ENCODE measurements at regions not wholly inside any gene's neighbourhood (a gene's known extent, or its start where the extent isn't known, plus 50 kb on each side); places are given as distances from the start of the nearest gene placed in this dataset.

DNA sequence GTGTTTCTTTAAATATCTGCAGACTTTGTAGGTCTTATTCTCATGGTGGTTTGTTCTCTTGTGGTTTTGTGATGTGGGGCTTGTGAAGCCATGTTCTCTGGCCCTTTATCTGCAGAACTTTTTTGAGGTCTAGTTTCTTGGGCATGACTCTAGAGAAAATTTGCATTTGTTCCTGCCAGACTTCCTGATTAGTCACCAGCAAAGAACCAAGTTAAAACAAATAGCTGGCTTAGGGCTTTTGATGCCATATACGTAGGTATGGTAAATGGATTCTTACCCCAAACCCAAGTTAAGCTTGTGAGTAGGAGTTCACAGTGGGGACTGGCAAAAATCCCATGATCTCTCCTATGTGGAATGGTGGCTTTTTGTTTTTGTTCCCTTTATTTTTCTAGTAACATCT, 68.7 kb upstream of the IRX3 start:
- H3K4me1 ChIP-seq (ENCODE audit: insufficient read depth): no peaks in the 10 kb centered on the region
- H3K27ac ChIP-seq: no peak overlapping the region
- no peaks in the 10 kb centered on the region for H3K9me3 ChIP-seq
- H3K4me3 ChIP-seq: no peak overlapping the region
- H3K36me3 ChIP-seq: no peaks in the 10 kb centered on the region
- H3K27me3 ChIP-seq: no peaks in the 10 kb centered on the region
- 72 to 87% (median 80%) methylated on average over 1 of the region's 1 CpG for WGBS, 3 donors
- DNase-seq: no peak
- intact Hi-C loops (cut with DNase I): no loop called here
- TF ChIP-seq POLR2A (IDR thresholded peaks at IDR 0.05) (no peak), EP300 (IDR thresholded peaks at IDR 0.05) (no peak)
- TF ChIP-seq, protein P1, sequence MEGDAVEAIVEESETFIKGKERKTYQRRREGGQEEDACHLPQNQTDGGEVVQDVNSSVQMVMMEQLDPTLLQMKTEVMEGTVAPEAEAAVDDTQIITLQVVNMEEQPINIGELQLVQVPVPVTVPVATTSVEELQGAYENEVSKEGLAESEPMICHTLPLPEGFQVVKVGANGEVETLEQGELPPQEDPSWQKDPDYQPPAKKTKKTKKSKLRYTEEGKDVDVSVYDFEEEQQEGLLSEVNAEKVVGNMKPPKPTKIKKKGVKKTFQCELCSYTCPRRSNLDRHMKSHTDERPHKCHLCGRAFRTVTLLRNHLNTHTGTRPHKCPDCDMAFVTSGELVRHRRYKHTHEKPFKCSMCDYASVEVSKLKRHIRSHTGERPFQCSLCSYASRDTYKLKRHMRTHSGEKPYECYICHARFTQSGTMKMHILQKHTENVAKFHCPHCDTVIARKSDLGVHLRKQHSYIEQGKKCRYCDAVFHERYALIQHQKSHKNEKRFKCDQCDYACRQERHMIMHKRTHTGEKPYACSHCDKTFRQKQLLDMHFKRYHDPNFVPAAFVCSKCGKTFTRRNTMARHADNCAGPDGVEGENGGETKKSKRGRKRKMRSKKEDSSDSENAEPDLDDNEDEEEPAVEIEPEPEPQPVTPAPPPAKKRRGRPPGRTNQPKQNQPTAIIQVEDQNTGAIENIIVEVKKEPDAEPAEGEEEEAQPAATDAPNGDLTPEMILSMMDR (IDR thresholded peaks at IDR 0.05): no peak

DNA sequence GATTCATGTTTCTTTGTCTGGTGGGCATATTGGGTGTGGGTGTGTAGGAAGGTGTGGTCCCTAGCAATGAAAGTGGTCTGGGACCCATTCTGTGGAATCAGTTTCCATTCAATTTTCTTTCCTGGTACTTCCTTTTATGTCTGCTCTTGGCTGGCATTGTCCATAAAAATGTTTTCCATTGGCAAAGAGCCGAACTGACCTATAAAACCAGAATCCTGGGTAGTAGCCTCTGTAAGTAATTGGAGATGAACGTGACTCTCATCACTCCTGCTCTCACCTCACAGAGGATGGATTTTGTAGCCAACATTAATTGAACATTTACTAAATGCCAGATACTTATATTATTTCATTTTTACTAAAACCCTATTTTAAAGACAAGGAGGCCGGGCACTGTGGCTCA, 66.5 kb upstream of the IRX3 start:
- H3K27ac ChIP-seq: no peak overlapping the region
- no peak overlapping the region for H3K4me3 ChIP-seq
- no peaks in the 10 kb centered on the region for H3K36me3 ChIP-seq
- TF ChIP-seq, protein P1 (IDR thresholded peaks at IDR 0.05): no peak
- TF ChIP-seq EP300 (IDR thresholded peaks at IDR 0.05): no peak
- TF ChIP-seq POLR2A (IDR thresholded peaks at IDR 0.05): no peak
- 53 to 86% (median 56%) methylated on average over 3 of the region's 3 CpGs for WGBS, 3 donors
- no peak for DNase-seq
- no peaks in the 10 kb centered on the region for H3K4me1 ChIP-seq (ENCODE audit: insufficient read depth)
- intact Hi-C loops (cut with DNase I): no loop called here
- no peaks in the 10 kb centered on the region for H3K27me3 ChIP-seq
- no peaks in the 10 kb centered on the region for H3K9me3 ChIP-seq

DNA sequence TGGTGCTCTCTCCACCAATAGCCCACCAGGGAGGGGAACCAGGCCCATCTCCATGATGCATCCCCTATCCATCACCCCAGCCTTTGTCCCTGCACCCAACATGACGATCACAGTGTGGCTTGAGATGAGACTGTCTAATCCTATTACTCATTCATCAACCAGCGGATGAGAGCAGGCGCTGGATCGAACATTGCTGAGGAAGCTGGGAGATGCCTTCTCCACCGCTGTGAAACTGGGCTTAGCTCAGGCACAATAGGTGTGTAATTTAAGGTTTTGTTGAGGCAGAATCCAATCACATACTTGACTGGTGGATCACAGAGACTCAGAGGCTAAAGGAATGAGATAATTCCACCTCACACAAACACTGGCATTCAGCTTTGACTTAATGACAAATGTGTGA, 64.6 kb upstream of the IRX3 start:
- intact Hi-C loops (cut with DNase I): no loop called here
- Histone ChIP-seq H3K36me3 (no peaks in the 10 kb centered on the region), H3K4me3 (no peak overlapping the region), H3K4me1 (ENCODE audit: insufficient read depth) (no peaks in the 10 kb centered on the region), H3K9me3 (no peaks in the 10 kb centered on the region), H3K27me3 (no peaks in the 10 kb centered on the region), H3K27ac (no peak overlapping the region)
- no peak for DNase-seq
- no peak for TF ChIP-seq POLR2A (IDR thresholded peaks at IDR 0.05)
- TF ChIP-seq, protein P1 (IDR thresholded peaks at IDR 0.05): no peak
- no peak for TF ChIP-seq EP300 (IDR thresholded peaks at IDR 0.05)
- WGBS, 3 donors: 78 to 94% (median 89%) methylated on average over 5 of the region's 5 CpGs

DNA sequence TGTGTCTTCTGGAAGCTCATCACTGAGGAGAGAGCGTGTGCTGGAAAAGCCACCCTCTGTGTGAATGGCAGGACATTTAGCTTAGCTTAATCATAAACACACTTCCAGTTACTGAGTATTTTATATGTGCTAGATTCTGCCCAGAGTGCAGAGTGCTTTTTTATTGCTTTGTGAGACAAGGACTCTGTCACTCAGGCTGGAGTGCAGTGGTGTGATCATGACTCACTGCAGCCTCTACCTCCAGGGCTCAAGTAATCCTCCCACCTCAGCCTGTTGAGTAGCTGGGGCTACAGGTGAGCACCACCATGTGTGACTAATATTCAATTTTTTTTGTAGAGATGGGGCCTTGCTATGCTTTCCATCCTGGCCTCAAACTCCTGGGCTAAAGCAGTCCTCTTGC, 61.4 kb upstream of the IRX3 start:
- WGBS, 3 donors: 74 to 93% (median 81%) methylated on average over 1 of the region's 1 CpG
- Histone ChIP-seq H3K9me3 (no peaks in the 10 kb centered on the region), H3K27ac (no peak overlapping the region), H3K36me3 (no peaks in the 10 kb centered on the region), H3K4me1 (ENCODE audit: insufficient read depth) (no peaks in the 10 kb centered on the region), H3K4me3 (no peak overlapping the region), H3K27me3 (no peaks in the 10 kb centered on the region)
- intact Hi-C loops (cut with DNase I): no loop called here
- no peak for DNase-seq
- TF ChIP-seq, protein P1 (IDR thresholded peaks at IDR 0.05): no peak
- no peak for TF ChIP-seq POLR2A (IDR thresholded peaks at IDR 0.05)
- TF ChIP-seq EP300 (IDR thresholded peaks at IDR 0.05): no peak

DNA sequence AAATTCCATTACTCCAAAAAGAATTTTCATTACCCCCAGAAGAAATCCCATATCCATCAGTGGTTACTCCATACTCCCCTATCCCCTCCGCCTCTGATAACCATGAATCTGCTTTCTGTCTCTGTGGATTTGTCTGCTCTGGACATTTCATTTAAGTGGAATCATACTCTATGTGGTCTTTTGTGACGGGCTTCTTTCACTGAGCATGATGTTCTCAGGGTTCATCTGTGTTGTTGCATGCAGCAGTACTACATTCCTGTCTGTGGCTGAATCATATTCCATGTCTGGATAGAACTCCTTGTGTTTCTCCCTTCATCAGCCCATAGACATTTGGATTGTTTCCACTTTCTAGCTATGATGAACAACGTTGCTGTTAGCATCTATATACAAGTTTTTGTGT, 59.5 kb upstream of the IRX3 start:
- no peaks in the 10 kb centered on the region for H3K36me3 ChIP-seq
- H3K9me3 ChIP-seq: no peaks in the 10 kb centered on the region
- no peaks in the 10 kb centered on the region for H3K4me1 ChIP-seq (ENCODE audit: insufficient read depth)
- H3K27ac ChIP-seq: no peak overlapping the region
- intact Hi-C loops (cut with DNase I): no loop called here
- no peak overlapping the region for H3K4me3 ChIP-seq
- DNase-seq: no peak
- no peaks in the 10 kb centered on the region for H3K27me3 ChIP-seq
- TF ChIP-seq, protein P1 (IDR thresholded peaks at IDR 0.05): no peak
- TF ChIP-seq EP300 (IDR thresholded peaks at IDR 0.05): no peak
- TF ChIP-seq POLR2A (IDR thresholded peaks at IDR 0.05): no peak
- WGBS, 3 donors: 63 to 70% (median 69%) methylated on average over 3 of the region's 3 CpGs

Data from ovary (tissue), 7 donors.